ENCODE measurements at regions not wholly inside any gene's neighbourhood (a gene's known extent, or its start where the extent isn't known, plus 50 kb on each side); places are given as distances from the start of the nearest gene placed in this dataset.

- H3K4me3 ChIP-seq (ENCODE audit: low read depth, low read length), result no peak overlapping the region
- TF ChIP-seq, protein P1, sequence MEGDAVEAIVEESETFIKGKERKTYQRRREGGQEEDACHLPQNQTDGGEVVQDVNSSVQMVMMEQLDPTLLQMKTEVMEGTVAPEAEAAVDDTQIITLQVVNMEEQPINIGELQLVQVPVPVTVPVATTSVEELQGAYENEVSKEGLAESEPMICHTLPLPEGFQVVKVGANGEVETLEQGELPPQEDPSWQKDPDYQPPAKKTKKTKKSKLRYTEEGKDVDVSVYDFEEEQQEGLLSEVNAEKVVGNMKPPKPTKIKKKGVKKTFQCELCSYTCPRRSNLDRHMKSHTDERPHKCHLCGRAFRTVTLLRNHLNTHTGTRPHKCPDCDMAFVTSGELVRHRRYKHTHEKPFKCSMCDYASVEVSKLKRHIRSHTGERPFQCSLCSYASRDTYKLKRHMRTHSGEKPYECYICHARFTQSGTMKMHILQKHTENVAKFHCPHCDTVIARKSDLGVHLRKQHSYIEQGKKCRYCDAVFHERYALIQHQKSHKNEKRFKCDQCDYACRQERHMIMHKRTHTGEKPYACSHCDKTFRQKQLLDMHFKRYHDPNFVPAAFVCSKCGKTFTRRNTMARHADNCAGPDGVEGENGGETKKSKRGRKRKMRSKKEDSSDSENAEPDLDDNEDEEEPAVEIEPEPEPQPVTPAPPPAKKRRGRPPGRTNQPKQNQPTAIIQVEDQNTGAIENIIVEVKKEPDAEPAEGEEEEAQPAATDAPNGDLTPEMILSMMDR (IDR thresholded peaks at IDR 0.05; ENCODE audit: insufficient read depth, low read length), result peak; percentile 16
- peak; percentile 57 for DNase-seq (ENCODE audit: low read depth)
Observed at GRCh38 chr9:2243666-2244555, 228.8 kb downstream of the SMARCA2 start.

GRCh38 chr9:2247340-2247739, 232.2 kb downstream of the SMARCA2 start:
- TF ChIP-seq, protein P1 (IDR thresholded peaks at IDR 0.05; ENCODE audit: insufficient read depth, low read length), result no peak
- H3K4me3 ChIP-seq (ENCODE audit: low read depth, low read length), result no peak overlapping the region
- no peak for DNase-seq (ENCODE audit: low read depth)

GRCh38 chr9:2248768-2249265, 233.7 kb downstream of the SMARCA2 start:
- H3K4me3 ChIP-seq (ENCODE audit: low read depth, low read length), result no peak overlapping the region
- DNase-seq (ENCODE audit: low read depth), result no peak
- TF ChIP-seq, protein P1 (IDR thresholded peaks at IDR 0.05; ENCODE audit: insufficient read depth, low read length), result no peak

DNA sequence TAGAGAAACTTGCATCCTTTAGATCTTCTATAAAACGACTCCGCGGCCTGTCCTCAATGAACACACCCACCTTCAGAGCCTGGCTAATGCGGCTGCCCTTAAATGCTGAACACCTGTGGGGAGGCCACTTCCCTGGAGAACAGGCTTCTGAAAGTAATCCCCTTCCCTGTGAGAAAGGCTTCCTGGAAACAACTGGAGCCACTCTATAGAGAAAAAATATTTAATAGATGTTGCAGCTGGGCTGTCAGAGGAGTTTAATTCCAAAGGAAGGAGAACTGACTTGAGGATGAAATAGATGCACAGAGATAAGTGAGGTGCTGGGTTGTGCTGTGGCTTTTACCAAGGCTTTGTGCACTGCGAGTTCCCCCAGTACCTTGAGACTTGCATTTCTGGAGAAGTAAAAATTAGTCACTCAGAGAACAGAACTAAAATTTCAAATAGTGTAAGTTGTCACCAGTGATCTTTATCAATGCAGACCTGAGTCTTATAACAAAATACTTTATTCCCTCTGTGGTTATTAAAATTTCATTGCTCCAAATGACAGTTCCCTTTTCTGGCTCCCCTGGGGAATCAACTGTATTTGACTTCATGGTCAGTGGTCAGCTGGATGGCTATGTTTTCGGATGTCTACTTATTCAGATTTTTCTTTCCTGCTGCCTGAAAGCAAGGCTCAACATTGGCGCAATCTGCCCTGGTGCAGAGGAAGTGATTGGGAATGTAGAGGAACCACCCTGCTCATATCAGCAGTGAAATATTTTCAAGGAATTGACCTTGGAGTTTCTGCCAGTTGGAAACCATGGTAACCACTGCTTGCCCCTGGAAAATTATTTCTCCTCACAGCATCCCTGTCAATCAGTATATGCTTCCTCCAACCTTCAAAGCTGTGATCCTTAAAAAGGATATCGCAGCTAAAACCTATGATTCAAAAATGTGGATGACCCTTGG, 238.8 kb downstream of the SMARCA2 start:
- H3K4me3 ChIP-seq (ENCODE audit: low read depth, low read length), result no peak overlapping the region
- TF ChIP-seq, protein P1 (IDR thresholded peaks at IDR 0.05; ENCODE audit: insufficient read depth, low read length), result no peak
- DNase-seq (ENCODE audit: low read depth), result no peak

- no peak for DNase-seq (ENCODE audit: low read depth)
- TF ChIP-seq, protein P1 (IDR thresholded peaks at IDR 0.05; ENCODE audit: insufficient read depth, low read length), result no peak
- no peak overlapping the region for H3K4me3 ChIP-seq (ENCODE audit: low read depth, low read length)
Observed at GRCh38 chr9:2255128-2255527, 240.0 kb downstream of the SMARCA2 start.

DNA sequence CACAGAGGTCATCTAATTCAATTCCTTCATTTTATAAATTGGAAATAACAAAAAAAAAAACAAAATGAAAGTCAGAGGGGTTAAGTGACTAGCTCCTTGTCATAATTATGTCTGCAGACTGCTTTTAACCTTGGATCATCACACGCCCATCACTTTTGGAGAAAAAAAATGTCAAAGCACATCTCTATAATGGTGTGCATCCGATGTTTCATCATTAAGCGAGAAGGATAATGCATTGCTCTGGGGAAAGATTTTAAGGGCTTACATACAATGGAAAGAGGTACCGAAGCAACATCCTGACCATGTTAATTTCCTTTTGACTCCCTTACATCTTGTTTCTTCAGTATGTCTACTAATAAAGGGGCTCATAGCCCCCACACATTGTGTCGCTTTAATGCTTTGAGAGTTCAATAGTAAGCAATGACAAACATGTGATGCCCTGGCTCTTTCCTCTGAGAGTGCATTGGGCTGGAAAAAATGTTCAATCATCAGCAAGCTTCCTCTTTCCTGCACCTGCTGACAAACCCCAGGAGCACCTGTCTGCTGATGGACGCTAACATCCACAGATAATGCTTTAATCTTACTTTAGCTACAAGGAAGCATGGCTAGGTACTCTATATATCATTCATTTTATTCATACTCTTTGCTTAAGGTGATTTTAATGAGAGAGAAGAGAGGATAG, 242.2 kb downstream of the SMARCA2 start:
- TF ChIP-seq, protein P1 (IDR thresholded peaks at IDR 0.05; ENCODE audit: insufficient read depth, low read length), result no peak
- no peak for DNase-seq (ENCODE audit: low read depth)
- H3K4me3 ChIP-seq (ENCODE audit: low read depth, low read length), result no peak overlapping the region
